GM18502 (cell line): ENCODE measurements at regions not wholly inside any gene's neighbourhood (a gene's known extent, or its start where the extent isn't known, plus 50 kb on each side); places are given as distances from the start of the nearest gene placed in this dataset.
A peak's percentile ranks its signal among the peaks of the same experiment; 100 is the strongest.
"Not testable (repeated sequence)": the region's sequence is repeated elsewhere in the genome, so short reads cannot be mapped to it uniquely, and the experiment has no call there.

Experiments
- ATAC-seq: cut with Tn5 transposase; IDR thresholded peaks from one replicate; pipeline ENCODE4 v1.9.1; 2021; ENCODE audit warnings: mild to moderate bottlenecking; ENCODE audit not compliant: unreplicated experiment, poor library complexity

DNA sequence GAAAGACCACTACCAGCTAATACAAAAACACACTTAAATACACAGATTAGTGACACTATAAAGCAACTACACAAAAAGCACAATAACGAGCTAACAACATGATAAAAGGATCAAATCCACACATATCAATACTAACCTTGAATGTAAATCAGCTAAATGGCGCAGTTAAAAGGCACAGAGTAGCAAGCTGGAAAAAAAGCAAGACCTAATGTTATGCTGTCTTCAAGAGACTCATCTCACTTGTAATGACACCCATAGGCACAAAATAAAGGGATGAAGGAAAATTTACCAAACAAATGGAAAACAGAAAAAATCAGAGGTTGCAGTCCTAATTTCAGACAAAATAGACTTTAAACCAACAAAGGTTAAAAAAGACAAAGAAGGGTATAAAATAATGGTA lies 86.3 kb downstream of the NUS1 start:
- no peak for ATAC-seq

DNA sequence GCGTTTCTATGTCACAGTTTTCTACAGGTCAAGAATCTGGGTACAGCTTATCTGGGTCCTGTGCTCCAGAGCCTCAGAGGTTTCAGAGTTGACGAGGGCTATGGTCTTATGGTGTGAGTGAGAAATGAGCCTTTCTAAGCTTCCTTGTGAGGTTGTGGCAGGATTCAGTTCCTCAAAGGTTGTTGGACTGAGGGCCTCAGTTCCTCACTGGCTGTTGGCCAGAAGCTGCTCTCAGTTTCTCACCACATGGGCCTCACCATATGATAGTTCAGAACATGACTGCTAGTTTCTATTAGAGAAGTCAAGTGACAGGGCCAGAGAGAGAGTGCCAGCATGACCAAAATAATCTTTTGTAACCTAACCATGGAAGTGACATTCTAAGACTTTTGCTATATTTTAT lies 96.1 kb downstream of the NUS1 start:
- ATAC-seq = peak; percentile 96

DNA sequence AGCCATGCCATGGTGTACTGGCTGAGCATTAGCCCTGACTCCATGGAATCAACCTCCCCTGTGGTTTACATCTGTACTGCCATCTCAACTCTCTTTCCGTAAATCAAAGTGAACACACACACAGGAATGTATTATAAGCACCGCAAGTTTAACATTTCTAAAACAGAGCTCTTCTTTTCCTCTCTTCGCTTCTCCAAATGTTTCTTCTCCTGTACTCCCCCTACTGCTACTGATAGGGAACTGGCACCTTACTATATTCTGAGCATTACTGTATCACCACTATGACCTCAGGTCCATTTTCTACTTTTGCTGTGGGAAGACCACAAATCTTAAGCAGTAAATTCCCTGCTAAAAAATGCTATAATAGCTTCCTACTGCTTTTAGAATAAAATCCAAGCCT lies 101.2 kb downstream of the NUS1 start:
- ATAC-seq = peak; percentile 70

DNA sequence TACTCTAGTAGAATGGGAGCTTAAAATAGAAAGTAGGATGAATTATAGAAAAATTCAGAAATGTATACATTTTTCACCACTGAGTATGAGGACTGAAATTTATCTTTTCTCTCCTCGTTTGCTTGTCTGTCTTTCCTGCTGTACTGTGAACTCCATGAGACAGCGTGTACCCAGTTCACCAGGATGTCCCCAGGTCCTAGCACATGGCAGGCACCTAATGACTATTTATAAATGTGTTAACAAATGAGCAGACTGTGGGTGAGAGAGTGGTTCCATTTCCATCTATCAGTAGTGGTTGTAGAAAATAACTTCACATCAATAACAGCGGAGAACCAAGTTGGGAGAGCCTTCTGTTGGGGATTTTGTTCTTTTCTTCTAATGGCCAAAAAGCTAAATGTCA lies 106.3 kb downstream of the NUS1 start:
- no peak for ATAC-seq

DNA sequence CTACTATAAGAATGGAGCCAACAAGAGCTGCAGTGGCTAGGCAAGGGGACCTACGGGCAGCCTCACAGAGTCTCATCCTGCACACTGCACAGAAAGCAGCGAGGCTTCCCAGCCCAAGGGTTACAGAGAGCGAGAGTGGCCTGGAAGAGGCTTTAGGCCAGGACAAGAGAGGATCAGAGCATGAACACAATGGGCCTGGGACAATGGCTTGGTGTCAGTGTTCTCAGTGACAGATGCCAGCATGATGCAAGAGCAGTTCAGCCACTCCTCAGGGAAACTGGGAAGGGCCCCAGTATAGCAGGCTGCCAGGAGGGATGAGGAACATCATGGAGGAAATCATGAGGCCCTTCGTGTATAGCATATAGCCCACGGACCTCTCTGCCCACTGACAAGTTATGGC lies 108.0 kb downstream of the NUS1 start:
- no peak for ATAC-seq

DNA sequence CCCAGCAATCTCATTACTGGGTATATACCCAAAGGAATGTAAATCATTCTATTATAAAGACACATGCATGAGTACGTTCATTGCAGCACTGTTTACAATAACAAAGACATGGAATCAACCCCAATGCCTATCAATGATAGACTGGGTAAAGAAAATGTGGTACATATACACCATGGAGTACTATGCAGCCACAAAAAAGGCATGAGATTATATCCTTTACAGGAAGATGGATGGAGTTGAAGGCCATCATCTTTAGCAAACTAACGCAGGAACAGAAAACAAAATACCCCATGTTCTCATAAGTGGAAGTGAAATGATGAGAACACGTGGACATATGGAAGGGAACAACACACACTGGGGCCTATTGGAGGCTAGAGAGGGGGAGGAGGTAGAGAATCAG lies 115.7 kb downstream of the NUS1 start:
- no peak for ATAC-seq

DNA sequence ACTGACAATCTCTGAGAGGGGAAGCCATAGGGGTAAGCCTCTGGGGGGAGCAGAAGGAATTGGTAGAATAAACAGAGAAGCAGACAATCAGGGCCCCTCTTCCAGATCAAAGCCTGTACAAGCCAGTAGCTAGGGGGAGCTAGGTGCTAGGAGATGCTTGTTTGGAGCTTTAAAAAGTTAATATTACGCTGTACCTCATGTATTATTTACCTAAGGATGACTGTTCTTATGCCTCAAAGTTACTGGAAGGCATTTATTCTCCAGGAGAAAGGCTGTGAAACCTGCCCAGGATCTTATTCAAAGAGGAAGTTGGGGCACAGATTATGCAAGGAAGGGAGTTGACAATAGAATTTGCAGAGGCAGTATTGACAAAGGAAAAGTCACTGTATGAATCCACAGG lies 111.8 kb upstream of the SLC35F1 start:
- no peak for ATAC-seq

DNA sequence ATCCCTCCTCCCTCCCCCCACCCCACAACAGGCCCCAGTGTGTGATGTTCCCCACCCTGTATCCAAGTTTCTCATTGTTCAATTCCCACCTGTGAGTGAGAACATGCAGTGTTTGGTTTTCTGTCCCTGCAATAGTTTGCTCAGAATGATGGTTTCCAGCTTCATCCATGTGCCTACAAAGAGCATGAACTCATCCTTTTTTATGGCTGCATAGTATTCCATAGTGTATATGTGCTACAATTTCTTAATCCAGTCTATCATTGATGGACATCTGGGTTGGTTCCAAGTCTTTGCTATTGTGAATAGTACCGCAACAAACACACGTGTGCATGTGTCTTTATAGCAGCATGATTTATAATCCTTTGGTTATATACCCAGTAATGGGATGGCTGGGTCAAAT lies 108.2 kb upstream of the SLC35F1 start:
- ATAC-seq = not testable (repeated sequence)

DNA sequence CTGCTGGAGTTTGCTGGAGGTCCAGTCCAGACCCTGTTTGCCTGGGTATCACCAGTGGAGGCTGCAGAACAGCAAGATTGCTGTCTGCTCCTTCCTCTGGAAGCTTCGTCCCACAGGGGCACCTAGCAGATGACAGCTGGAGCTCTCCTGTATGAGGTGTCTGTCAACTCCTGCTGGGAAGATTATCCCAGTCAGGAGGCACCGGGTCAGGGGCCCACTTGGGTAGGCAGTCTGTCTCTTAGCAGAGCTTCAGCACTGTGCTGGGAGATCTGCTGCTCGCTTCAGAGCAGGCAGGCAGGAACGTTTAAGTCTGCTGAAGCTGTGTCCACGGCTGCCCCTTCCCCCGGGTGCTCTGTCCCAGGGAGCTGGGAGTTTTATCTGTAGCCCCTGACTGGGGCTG lies 96.8 kb upstream of the SLC35F1 start:
- no peak for ATAC-seq

DNA sequence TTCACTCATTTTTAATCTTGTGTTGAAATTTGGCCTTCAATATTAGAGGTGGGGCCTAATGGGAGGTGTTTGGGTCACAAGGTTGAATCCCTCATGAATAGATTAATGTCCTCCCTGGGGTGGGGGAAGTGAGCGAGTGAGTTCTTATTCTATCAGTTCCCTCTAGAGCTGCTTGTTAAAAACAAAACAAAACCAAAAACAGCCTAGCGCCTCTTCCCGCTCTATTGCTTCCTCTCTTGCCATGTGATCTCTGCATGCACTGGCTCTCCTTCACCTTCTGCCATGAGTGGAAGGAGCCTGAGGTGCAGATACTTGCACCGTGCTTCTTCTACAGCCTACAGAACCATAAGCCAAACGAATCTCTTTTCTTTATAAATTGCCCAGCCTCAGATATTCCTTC lies 89.6 kb upstream of the SLC35F1 start:
- no peak for ATAC-seq

DNA sequence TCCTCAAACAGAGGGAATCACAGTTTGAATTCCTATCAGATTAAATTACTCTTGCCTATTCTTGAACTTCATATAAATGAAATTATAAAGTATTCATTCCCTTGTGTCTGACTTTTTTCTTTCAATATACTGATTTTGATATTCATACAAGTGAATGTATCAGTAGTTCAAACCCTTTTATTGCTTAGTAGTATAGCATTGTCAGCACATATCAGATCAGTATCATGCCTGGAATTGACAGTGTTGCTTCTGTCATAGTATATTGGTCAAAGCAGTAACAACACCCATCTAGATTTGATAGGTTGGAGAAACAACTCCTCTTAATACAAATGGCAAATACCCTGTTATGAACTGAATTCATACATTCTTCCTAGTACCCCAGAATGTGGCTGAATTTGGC lies 89.1 kb upstream of the SLC35F1 start:
- no peak for ATAC-seq

DNA sequence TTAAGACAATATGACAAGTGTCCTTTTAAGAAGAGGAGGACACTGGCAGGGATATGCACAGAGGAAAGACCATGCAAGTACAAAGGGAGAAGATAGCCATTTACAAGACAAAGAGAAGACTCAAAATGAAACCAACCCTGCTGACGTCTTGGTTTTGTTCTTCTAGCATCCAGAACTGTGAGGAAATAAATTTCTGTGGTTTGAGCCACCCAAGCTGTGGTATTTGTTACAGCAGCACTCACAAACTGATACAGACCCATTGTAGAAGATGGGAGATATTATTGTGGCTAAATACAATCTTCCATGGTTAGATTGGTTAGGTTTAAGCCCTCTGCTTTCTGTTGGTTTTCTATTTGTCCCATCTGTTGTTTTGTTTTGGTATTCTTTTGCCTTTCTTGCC lies 88.6 kb upstream of the SLC35F1 start:
- ATAC-seq = no peak

DNA sequence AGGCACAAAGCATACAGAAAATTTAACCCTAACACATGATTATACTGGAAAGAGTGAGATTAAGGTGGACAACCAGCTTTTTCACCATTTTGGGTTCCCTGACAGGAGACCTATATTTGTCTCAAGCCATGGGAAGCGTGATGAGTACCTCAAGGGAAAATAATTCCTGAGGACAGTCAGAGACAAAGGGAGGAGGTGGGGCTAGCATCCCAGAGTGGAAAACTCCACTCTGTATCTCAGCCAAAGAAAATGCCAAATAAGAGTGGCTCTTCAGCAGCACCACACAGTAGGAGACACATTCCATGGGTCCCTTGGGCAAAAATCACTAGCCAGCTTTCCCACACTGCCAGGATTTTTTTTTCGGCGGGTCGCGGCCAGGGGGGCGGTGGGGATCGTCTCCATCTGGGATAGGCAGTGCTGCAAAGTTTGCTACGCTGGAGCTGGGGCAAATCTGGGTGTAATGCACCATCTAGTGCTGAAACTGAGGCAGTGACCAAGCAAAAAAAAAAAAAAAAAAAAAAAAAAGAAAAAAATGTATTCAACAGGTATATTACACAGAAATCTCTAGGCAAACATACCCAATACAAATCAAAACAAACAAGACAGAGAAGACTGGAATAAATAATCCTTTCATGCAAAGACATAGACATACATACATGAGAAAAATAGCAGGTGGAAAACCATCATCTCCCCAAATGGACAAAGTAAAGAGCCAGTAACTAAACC lies 77.3 kb upstream of the SLC35F1 start:
- ATAC-seq = peak; percentile 72

DNA sequence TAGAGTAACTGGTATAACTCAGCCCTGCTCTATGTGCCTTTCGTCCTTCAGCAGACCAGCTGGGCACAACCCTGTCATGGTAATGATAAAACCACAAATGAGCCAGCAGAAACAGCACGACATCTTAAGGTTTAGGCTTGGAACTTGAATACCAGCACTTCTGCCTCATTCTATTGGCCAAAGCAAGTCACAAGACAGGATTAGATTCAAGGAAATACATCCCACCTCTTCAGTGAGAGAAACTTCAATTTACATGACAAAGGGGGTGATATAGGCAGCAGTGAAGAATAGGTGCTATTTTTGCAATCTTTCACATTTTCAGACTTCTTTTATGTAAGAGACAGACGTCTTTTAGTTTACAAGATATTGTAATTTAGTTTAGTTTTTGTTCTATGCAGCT lies 69.8 kb upstream of the SLC35F1 start:
- no peak for ATAC-seq

DNA sequence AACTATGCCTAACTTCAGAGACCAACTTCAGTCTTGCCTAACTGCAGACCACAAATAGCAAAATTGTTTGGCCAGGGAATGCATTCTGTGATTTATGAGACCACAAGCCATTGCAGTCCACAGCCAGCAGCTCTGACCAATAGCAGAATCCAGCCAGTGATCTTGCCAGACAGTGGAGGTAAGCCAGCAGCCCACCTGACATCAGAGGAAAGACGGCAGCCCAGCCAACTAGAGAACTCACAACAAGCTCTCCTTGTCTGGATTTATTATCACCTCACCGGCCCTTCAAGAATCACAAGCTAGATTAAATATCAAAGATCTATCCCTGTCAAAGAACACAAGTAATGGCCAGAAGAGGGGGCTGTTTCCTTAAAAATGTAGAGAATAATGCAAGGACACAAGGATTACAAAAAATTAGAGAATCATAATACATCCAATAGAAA lies 66.5 kb upstream of the SLC35F1 start:
- no peak for ATAC-seq

DNA sequence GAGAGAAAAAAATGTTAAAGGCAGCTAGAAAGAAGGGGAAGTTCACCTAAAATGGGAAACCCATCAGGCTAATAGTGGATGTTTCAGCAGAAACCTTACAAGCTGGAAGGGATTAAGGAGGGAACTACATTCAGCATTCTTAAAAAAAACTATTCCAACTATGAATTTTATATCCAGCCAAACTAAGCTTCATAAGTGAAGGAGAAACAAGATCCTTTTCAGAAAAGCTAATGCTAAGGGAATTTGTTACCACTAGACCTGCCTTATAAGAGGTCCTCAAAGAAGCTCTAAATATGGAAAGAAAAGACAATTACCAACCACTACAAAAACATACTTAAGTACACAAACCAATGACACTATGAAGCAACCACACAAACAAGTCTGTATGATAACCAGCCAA lies 59.2 kb upstream of the SLC35F1 start:
- no peak for ATAC-seq

DNA sequence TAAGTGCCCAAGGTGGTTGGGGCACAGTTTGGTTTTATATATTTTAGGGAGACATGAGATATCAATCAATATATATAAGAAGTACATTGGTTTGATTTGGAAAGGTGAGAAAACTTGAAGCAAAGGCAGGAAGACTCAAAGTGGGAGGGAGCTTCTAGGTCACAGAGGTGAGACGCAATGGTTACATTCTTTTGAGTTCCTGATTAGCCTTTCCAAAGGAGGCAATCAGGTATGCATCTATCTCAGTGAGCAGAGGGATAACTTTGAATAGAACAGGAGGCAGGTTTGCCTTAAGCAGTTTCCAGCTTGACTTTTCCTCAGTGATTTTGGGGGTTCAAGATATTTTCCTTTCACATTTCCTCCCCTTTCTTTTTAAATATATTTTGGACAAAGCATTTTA lies 58.0 kb upstream of the SLC35F1 start:
- ATAC-seq = no peak
